ENCODE measurements at regions not wholly inside any gene's neighbourhood (a gene's known extent, or its start where the extent isn't known, plus 50 kb on each side); places are given as distances from the start of the nearest gene placed in this dataset.

DNA sequence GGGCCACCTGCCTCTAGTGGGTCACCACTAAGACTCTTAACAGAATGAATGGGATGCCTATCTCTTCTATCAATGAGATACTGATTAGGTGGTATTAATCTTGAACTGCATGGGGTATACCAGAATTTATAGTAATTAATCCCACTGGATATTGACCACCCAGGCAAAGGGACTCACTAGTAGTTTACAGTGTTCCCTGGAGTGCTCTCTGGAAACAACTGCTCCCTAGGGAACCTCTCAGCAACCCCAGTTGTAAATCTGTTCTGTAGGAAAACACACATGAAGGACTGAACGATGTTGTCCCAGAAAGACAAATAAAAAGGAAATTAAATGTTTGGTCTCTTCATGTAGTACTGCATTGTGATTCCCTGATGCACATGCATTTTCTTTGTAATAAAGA is 430.5 kb downstream of the HLX start:
- no peak for DNase-seq

DNA sequence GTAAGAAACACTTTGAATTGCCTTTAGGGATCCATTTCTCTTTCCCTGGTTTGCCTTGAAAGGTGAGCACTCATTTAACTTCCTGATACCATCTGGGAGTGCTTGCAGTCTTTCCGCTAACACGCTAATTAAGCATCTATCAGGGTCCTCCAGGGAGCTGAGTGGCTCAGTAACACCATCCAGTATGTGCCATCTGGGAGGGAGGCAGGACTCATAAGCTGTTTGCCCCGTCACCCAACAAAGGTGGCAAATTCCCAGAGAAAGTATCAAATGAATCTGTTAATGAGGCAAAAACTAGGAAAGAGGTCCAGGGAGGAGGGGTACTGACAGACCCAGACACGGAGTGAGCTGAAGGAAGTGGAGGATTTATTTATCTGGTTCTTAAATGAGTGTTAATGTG is 430.9 kb downstream of the HLX start:
- DNase-seq, result no peak

DNA sequence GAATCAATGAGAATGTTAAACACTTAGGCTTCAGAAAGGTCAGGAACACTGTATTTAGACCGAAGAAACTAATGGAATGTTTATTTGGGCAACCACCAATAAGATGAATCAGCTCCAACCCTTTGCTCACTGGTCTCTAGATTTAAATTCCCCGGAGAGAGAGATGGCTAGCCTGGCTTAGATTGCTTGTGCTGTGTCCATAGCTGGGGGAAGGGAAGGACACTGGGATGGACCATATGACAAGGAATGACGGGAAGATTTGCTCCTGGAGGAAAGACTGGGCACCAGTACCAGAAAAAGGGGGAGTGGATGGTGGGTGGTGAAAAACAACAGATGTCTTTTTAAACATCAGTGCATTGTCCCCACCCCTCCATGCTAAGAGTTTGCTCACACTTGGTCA is 426.6 kb downstream of the DUSP10 start:
- DNase-seq, result no peak

DNA sequence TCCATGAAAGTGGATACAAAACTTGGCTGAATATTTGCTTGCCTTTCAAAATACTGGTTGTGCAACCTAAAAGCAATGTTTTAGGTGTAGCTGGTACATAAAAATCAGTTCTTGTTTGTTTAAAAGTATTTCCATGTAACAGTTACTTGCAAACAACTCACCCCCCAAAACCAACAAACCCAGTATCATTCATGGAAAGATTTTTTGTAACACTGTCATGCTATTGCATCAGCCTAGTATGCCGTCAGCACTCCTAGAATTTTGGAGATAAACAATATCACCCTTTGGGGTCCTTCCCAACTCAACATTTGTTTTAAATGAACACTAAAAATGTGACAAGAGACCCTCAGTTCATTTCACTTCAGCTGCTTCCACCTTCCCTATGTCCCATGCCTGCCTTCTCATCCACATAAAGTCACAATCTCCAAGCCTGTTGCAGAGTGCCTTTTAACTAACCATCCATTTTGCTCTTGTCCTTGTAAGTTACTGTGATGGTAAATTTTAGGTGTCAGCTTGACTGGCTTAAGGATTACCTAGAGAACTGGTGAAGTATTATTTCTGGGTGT is 425.3 kb downstream of the DUSP10 start:
- DNase-seq, result no peak

GRCh38 chr1:221317537-221317936 is 424.4 kb downstream of the DUSP10 start:
- DNase-seq, result no peak

DNA sequence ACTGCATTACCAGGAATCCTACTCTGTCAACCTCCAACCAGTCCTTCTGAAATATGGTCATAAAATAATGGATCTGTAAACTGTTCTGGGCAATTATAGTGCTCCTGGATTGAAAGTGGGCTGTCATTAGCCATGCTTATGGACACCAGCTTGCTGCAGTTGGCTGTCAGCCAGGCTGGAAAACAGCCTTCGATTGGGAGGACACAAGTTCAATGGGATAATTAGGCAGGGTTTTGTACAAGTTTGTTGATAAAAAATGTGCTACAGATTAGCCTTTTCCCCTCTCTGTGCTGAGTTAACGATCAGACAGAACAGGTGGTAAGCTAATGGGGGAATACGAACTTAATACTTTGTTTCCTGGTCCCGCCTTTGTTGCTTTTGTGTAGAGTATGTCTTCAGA is 413.9 kb downstream of the DUSP10 start:
- no peak for DNase-seq

DNA sequence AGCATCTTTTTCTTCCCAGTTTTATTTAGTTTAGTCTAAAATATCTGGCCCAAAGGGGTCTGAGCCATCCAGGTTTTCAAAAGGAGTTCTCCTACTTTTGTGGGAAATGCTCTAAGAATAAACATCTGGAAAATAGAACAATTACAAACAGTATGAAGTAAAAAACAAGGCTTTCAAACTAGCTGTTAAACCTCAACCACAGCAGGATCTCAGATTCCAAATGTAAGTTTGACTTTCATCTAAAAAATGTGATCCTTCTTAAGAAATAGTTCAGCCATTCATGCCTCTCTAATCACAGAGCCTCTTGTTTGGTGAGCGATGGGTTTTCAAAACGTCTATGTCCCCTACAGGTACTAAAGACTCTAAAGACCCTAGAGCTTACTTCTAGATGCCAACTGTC is 413.5 kb downstream of the DUSP10 start:
- no peak for DNase-seq

DNA sequence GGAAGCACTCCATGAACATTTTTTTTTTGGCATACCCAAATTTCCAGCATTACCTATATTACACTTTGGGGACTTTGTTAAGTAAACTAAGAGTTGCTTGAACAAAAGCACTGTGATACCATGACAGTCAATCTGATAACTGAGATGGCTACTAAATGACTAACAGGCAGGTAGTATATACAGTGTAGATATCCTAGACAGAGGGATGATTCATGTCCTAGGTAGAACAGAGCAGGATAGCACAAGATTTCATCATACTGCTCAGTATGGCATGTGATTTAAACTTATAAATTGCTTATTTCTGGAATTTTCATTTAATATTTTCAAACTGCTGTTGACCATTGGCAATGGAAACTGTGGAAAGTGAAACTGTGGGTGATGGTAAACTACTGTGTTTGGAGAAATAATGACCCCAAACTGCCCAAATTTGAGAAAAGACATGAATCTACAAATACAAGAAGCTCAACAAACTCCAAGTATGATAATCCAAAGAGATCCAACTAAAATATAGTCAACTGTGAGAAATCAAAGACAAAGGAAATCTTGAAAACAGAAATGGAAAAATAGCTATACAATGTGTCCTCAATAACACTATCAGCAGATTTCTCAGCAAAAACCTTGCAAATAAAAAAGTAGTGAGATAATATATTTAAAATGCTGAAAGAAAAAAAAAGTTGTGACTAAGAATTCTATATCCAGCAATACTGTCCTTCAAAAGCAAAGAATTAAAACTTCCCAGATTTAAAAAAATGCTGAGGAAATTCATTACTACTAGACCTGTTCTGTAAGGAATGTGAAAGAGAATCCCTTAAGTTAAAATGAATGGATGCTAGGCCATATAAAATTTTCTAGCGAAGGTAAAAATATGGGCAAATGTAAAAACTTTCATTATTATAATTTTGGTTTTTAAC is 410.4 kb downstream of the DUSP10 start:
- DNase-seq, result no peak

DNA sequence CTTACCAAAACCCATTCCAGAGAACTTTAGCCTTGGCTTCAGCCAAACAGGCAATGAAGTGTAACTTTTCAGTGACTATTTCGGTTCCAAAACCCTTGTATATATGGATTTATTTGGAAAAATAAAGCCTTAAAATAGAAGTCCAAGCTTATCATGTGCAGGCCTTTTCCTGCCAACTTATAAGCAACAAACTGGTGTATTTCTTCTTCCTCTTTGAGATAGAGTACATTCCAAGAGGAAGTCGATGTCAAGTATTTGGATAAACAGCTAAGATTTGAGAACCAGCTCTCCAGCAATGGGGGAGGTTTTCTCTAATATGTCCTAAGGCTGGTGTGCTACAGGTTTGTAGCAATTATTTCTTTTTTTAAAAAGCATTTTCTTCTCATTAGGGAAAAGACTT is 407.8 kb downstream of the DUSP10 start:
- no peak for DNase-seq

DNA sequence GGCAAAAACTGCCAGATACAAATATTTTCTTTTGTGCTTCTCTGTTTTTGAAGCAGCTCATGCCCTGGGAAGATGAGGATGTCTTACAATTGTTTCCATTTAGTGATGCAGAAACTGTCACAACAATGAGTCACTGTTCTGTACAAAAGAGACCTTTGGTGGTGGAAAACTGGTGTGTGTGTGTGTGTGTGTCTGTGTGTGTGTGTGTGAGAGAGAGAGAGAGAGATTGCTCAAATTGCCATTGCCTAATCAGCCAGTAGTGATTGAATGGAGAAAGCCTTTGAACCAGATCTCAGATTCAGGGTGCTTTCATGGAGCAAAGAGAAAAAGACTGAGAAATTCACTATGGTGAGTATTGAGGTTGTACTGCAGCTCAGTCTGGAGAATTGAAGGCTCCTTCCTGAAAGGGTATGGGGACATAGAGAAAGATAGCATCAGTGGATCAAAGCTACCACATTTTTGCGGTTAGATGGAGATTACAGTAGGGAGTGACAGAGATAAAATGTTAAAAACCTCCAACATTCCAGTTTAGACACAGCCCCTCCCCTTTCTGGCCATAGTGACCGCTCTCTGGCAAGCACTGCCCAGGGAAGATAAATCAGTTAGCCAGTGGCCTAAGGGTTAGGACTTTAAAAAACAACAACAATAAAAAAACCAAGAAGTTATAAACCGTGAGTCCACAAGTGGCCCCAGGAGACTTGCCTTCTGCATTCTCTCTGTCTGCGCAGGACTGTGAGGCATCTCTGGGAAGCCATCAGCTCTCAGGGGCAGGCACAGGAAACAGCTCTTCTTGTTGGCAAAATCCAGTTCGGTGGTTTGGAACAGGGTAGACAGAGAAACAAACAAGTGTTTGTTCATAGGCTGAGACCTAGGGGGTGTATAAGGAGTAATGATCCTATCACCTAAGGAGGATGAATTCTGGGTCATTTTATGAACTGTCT is 406.5 kb downstream of the DUSP10 start:
- DNase-seq, result no peak

GRCh38 chr1:221336126-221336525 is 405.8 kb downstream of the DUSP10 start:
- DNase-seq, result no peak

GRCh38 chr1:221337106-221337505 is 404.8 kb downstream of the DUSP10 start:
- DNase-seq, result no peak

GRCh38 chr1:221343136-221343535 is 398.8 kb downstream of the DUSP10 start:
- no peak for DNase-seq

GRCh38 chr1:221343607-221344006 is 398.3 kb downstream of the DUSP10 start:
- no peak for DNase-seq

GRCh38 chr1:221344693-221345092 is 397.2 kb downstream of the DUSP10 start:
- no peak for DNase-seq

DNA sequence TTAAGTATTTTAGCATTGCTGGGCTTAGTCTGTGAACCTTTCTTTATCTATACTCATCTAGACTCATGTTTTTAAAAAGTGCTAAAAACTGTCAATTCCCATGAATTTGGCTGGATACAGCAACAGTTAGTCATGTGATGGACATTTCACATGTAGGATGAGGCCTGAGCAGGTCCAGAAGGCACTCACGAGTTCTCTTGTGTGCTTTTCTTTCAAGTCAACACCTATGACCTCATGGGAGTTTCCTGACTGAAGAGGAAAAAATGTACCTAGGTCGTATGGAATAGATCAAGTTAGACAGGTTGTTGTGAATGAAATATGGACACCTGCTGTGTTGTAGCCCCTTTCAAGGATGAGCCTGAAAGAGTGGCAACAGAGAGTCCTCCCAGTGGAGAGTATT is 394.2 kb downstream of the DUSP10 start:
- no peak for DNase-seq

DNA sequence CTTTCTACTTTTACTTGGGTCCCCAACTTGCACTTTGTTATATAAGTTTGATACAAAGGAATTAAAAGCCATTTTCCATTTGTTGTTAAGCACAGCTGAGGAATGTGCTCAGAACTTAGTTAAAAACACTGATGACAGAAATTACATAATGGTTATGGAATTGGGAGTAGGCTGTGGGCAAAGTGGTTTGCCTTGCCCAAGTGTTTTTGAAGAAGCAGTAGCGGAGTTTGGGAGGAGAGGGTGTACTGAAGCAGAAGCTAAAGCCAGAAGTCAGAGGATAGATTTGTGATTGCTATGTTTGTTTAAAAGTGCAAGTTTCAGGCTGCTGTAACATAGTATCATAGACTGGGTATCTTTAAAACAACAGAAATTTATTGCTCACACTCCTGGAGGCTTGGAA is 391.8 kb downstream of the DUSP10 start:
- DNase-seq, result no peak

DNA sequence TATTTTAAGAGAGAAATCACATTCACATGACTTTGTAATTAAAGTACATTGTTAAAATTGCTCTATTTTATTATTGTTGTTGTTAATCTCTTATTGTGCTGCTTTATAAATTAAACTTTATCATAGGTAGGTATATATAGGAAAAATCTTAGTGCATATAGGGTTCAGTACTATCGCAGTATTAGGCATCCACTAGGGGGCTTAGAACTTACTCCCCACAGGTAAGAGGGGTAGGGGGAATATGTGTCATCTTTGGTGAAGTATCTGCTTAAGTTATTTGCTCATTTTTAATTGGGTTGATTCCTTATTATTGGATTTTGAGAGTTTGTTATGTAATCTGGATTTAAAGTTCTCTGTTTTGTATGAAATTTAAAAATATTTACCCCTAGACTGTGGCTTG is 385.2 kb downstream of the DUSP10 start:
- DNase-seq, result no peak

GRCh38 chr1:221363039-221363438 is 378.9 kb downstream of the DUSP10 start:
- DNase-seq, result no peak

GRCh38 chr1:221366495-221367110 is 375.3 kb downstream of the DUSP10 start:
- no peak for DNase-seq

DNA sequence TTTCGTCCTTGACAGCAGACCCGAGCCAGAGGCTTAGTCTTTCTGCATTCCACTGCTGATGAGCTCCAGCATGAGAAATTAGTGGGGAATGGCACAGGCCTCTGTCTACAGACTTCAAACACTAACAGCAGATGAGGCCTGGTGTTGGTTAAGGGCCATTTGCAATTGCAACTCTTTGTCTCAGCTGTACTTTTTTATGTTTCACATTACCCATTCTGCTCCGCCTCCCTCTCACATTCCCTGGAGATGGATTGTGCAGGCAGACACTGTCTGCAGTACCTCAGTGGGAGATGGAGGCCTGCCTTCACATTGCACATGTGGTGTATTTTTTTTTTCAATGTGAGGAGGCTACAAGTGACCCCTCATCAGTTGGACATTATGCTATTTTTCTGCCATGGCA is 370.2 kb downstream of the DUSP10 start:
- no peak for DNase-seq

DNA sequence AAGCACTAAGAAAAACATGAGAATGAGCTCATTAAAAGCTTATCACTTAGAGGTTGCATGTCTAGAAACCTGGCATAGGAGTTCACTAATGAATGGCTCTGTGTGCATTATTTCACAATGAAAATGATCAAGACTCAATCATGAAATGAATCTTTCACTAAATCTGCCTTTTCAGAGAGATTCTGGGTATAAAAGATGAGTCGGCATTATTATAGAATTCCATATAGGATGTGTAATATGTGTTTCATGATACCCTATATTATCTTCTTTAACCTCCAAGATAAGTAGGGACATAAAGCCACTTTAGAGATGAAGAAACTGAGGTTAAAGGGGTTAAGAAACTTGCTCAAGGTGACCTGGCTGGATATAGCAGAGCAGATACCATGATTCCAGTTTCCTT is 368.1 kb downstream of the DUSP10 start:
- no peak for DNase-seq

GRCh38 chr1:221376286-221376685 is 365.6 kb downstream of the DUSP10 start:
- no peak for DNase-seq

Measured in stimulated activated CD4-positive, alpha-beta T cell treated with anti-CD3 and anti-CD28 coated beads, Interleukin-4, amount 100 ng/mL, for 24 hours (primary cell).